Dedifferentiated amniotic fluid mesenchymal stem cell (primary cell): ENCODE measurements at regions not wholly inside any gene's neighbourhood (a gene's known extent, or its start where the extent isn't known, plus 50 kb on each side); places are given as distances from the start of the nearest gene placed in this dataset.
A peak's percentile ranks its signal among the peaks of the same experiment; 100 is the strongest.

Experiments
- DNase-seq: peaks from one replicate; pipeline ENCODE4 v3.0.0-alpha.2; 2016; ENCODE audit errors: extremely low spot score

DNA sequence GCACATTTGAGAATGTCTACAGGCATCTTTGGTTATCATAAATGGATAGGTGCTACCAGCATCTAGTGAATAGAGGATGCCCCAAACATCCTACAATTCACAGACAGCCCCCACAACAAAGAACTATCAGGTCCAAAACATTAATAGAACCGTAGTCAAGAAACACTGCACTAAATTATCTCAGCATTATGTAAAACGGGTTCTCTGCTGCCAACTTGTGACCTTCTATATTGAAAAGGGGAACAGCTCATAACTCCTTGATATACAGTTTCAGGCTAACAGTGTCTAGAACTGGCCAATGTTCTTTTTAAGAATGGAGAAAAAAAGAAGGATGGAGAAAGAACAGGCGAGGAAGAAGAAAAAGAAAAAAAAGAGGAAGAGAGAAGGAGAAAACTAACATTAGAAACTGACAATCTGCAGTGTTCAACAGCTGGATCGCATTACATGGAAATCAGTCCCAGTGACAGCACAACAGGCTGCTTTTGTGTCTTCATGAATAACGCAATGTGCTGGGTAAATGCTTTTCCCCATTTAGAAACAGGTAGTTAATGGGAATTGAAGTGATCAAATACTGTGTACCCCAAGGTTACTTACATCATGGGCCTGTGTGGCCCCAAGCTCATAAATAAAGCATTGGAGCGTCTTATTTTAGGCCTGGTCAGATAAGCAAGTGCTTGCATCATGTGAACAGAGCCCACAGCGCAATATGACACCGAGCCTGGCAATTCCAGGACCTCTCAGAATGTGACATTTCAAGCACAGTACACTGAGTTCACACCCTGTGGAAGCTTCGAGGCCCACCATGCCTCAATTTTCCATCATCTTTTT is 339.5 kb downstream of the DHX15 start:
- DNase-seq, result no peak

DNA sequence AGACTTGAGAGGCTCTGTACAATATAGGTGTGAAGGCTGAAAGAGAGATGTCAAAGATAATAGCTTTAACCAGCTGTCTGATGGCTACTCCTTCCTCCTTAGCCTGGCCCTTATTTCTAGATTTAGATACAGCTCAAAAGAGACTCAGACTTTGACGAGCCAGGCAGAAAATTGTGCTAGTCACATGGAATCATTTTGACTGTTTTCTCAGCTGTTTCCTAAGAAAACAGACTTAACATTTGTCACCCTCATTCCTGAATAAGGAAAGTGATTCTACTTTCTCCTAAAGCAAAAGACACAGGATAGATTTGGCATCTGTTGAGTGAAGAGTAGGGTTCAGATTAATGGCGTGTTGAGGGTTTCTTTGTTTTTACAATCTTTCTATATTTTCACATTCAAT is 340.7 kb downstream of the DHX15 start:
- DNase-seq, result no peak

DNA sequence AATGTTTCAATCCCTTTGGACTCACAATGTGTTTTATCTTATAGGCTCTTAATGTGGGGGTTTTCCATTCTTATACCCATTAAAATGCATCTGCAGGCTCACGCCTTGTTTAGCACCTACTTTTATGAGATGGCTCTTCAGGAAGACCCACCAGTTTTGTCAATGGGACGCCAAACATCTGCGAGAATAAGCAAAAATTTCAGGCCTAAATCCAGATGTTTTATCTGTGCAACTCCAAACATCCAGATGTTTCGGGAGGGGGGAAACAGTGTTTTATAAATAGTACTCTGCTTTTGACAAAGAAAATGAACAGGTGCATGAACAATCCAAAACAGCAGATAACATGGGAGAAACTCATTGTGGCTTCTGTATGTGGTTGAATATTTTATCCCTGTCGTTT is 342.8 kb downstream of the DHX15 start:
- DNase-seq, result no peak

DNA sequence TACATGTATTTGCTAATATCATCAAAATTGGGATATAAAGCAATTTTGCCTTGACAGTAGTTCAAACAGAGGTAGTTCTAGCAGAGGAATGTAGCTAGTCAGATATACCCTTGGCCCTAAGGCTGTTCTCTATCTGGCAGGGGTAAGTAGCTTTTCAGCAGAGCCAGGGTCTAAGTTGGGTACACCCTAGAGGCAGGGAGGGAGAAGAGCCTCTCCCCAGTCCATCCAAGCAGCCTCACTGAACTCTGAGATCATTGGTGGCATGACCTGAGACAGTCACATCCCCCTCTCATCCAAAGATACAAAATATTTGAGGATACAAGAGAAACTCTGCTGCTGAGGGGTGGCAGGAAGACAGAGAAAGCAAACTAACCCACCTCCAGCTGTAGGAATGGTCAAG is 343.7 kb downstream of the DHX15 start:
- no peak for DNase-seq

DNA sequence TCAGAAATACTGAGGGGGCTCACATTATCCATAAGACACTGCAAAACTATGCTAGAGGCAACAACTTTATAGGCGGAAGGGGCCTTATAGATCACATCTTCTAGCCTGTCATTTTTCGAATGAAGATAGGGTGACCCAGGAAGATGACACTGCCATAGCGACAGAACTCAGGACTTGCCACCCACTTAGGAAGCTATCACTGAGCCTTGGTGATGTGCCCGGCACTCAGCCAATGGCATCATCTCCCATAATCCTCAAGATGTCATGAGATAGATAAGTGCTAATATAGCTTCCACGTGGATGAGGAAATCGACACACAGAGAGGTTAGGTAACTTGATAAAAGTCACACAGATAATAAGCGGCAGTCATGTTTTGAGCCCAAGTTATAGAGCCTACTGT is 346.6 kb downstream of the DHX15 start:
- no peak for DNase-seq

DNA sequence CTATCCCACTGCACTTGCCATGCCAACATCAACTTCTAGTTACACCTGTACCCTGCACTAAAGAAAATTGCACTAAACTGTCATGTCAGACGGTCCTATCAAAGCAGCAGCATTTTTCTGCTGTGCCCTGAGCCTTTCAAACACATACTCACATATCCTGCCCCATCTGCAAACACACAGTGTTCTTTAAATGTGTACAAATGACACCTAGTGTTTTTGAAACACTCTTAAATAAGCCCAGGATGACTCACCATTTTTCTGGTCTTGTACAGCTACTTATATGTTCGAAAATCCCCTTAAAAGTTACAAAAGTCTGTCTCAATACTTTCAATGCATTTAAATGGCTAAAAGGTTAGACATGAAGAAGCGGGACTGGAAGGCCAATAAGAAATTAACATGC is 346.7 kb upstream of the PPARGC1A start:
- no peak for DNase-seq

DNA sequence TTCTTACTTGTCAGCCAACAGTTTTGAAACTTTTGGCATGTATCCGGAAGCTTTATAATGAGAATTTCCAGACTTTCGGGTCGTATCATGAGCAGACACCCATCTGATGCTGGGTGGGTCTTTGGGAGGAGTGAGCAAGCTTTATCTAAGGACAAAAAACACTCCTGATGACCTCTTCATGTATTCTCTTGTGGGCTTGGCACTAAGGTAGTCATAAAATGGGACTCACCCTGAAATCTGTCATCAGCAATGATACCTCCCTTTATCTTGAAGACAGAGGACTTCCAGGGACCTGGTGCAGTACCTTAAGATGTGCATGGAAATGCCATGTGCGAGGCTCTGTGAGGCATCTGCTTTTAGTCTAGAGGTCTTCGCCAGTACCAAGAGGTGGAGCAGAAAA is 346.3 kb upstream of the PPARGC1A start:
- no peak for DNase-seq

DNA sequence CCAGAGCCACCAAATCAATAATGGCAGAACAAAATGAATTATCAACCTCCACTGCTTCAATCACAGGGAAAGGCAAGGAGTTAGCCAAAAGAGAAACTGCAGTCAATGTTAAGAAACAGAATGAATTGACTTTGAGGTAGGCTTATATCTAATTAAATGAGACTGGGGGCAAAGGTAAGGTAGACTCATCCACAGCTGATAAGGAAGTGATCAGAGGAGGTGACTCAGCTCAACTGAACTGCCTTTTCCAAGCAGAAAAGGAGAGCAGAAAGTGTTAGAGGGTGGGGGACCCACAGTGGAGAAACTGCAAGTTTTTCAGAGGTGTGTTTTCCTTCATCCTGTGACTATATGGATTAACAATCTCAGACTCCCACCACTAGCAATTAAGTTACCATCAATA is 345.8 kb upstream of the PPARGC1A start:
- no peak for DNase-seq

DNA sequence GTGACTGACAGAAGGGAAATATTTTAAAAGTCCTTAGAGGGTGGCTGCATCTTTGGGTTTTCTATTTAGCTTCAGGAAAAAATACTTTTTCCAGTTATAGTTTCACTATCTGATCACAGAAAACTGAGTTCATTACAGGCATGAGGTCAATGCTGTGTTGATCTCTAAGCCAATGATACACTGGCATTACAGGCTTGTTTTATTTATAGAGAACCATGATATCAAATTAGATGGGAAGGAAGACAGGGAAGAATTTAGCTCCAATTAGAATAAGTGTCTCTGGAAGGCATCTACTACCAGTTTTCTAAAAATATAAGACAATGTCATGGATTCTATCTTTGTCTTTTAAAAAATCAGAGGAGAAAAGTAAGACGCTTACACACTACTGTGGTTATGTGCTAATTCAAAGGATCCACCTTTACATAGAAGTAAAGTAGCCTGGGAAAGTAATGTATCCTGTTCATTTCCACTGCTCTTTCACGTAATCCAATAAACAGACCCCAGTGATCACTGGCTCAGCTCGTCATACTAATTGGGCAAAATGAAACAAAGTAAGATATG is 344.5 kb upstream of the PPARGC1A start:
- DNase-seq, result no peak

DNA sequence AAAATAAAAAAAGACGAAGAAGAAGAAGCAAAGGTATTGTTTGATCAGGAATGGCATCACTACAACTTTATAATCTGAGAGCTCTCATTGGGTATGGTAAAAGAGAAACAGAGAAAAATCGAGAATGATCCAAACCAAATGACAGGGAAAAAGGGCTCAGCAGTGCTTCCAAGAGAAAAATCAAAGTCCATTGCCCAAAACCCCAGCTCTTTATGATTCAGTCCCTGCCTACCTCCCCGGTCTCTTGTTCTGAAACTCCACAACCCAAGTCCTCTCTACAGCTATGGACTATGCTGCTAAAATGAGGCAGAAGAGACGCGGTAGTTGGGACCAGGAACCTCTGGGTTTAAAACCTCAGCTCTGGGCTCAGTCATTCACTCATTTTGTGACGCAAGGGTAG is 341.1 kb upstream of the PPARGC1A start:
- no peak for DNase-seq

DNA sequence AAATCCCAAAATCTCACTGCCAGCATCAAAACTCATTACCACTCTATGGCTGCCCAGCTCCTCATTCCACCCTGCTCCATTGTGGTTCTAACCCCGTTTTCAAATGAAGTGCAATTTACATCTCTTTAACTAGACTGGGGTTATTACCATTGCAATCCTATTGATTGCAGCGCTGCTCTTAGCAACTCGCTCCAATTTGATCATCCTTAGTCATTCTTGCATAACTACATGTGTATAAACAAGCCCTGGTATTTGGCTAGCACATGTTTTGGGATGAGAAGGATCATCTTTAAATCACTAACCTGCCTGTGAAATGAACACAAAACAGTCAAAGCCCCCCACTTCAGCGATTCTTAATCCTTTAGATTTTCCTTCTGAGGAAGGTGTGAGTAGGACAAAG is 340.1 kb upstream of the PPARGC1A start:
- no peak for DNase-seq

DNA sequence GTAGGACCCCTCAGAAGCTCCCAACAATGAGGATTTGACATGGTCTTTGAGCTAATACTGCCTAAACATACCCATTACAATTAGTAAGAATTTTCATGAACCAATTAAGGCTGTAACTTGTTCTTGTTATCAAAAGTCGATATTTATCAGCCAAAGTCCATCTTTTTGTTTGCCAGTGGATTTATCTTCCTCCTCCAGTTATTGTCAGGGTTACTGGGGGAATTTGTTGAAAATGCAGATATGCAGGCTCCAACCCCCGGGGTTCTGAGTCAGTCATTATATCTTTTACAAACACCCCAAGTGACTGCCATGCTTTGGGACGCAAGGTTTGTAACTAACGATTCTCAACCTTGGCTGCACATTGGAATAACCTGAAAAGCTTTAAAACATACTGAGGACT is 338.8 kb upstream of the PPARGC1A start:
- DNase-seq, result no peak

DNA sequence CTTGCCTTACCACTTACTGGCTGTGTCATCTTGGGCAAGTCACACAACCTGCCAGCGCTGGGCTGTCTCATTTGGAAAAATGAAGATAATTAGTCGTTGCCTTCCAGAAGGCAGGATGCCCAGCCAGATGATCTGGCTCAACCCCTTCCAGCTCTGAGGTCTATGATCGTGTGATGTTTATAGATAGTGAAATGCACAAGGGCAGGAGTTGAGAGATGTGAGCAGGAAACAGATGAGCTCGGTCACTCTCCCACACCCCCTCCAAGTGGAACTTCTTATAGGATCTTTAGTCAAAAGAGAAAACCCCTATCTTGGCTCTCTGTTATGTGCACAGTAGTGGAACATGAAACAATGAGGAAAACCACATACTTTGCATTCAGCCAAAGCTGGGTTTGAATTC is 336.8 kb upstream of the PPARGC1A start:
- DNase-seq, result no peak

DNA sequence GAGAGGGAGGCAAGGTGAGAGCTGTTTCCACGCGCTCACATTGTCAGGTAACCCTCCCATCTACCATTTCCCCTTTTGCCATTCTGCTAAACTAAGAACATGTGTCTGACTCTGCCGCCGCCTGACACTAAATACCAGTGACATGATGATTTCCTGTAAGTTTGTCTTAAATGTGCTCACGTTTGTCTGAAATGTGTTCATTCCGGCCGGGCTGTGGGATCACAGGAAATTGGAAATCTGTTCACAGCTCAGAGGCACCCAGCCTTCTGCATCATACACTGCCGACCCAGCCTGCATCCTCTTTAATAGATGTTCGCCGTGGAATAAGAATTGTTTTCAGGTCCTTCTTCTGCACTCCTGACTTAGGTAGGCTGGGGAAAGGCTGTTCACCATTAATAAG is 336.2 kb upstream of the PPARGC1A start:
- DNase-seq, result no peak

DNA sequence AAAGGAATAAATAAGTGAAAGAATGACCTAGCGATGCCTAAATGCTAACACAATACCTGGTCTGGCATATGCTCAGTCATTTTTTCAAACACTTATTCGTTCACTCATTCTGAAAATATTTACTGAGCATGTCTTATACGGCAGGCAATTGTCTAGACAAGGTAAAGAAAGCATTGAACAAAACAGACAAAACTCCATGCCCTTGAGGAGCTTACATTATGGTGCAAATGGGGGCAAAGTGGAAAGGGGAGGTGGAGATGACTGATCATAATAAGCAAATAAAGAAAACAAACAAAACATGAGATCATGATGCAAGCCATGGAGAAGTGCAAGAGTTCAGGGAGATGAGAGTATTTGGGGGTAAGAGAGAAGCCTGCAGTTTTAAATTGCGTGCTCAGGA is 334.6 kb upstream of the PPARGC1A start:
- no peak for DNase-seq

DNA sequence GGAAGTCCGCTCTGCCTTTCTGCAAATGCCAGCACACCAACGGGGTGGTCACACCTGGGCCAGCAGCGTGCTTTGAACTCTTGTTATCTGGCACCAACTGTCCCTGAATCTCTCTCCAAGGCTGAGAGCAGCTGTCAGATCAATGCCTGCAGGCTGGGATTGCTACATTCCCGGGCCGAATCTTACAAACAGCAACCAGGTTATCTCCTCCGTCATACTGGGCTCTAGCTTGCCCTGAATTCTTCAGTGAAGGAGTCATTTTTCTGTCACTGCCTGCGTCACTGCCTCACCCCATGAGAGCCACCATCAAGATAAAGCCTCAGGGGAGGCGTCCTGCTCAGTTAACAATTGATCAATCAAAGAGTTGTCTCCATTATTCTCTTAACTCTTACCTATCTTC is 329.4 kb upstream of the PPARGC1A start:
- no peak for DNase-seq

DNA sequence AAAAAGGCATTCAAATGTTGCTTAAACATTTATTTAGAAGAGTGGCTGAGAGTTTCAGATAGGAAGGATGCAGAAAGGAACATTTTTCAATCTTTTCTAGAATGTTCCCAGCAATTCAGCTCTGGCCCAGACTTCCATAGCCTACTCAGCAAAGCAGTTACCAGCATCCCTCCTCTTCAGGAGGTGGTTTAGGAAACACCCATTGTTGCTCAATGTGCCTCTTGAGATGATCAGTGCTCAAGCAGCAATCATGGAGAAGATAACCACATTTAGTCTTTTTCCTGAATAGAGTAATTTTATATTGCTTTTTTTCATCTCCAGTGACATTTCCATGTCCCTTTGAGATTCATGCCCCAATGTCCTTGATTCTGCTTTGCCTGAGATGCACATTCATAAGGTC is 328.7 kb upstream of the PPARGC1A start:
- no peak for DNase-seq

DNA sequence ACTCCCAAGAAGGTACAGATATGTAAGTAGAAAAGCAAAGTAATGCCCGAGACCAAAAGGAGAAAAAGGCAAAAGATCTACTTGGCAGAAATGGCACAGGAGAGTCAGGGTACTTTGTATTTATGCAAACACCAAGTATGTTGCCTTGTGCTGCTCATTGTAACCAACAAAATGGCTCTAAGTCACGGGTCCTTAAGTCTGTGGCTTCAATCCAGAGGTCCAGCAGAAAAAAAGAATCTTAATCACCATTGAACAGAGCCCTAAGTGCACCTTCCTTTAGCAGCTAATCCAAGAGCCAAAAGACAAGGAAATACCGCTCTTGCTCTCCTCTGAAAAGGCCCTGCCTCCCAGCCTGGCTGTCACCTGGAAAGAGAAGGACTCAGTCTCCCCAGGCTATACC is 324.9 kb upstream of the PPARGC1A start:
- DNase-seq, result no peak

DNA sequence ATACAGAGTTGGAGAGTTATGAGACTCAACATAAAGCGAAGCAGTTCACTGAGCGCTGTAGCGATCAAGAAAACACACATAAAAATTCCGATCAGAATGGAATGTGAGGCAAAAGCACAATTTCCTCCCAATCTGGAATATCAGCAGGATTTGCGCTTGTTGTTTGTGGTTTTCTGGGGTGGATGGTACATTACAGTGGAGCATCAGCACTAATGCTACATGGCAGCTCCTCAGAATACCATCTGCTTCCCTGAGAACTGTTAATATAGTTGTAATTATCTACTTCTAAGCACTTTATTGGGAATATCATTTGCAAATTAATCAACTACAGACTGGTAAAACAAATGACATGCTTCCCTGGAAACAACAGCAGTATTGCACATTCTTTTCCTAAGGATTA is 324.1 kb upstream of the PPARGC1A start:
- no peak for DNase-seq

DNA sequence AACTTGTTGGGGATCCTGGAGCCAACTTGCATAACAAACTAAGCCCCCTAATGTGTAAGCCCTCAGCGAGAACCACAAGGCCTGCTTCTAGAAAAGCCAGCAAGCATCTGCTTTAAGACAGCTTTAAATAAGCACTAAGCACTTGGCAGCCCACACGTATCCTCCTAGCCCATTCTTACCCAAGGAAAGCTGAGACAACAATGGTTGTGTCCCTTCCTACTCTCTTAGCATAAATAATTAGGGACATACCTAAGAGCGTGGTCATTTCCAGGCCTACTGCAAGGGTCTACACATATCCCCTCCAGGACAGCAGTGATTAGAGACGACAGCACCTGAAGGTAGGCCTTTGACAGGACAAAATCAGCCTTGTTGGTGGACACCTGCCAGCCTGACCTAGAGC is 322.8 kb upstream of the PPARGC1A start:
- no peak for DNase-seq

DNA sequence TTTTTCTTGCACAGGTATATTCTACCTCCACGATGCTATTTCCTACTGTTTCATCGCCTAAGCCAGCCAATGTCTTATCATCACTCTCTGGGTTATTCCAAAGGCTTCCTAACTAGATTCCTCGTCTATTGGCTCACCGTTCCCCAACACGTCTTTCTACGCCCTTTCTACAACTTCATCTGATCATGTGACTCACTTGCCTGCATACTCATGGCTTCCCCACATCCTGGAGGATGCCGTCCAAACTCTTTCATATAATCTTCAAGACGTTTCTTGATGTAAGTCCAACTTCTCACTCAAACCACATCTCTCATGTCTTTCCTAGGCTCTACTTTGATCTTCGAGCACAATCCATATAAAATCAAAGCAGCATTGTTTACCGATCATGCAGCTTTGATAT is 322.0 kb upstream of the PPARGC1A start:
- DNase-seq, result no peak

DNA sequence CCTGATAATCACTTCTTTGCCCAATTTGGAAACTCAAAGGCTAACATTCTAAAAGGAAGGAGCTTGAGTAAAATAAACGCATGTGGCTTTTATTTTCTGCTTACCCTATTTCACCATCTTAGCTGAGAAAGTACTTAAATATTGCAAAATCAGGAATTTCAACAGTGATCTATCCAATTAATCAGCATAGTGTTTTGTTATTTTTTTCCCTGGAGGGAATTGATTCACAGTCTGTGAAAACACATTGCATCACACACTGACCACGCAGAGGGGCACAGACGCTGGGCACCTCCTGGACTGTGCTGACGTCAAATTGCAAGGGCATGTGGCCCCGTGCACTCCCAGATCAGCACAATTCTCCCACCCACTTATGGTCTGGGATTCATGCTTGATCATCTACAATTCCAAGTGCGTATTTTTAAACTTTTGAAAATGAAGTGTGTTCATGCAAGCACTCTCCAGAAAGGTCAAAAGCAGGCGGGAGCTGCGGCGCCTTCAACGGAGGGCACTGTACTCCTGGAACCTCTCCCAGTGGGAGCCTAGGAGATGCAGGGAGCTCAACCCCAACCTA is 320.6 kb upstream of the PPARGC1A start:
- peak; percentile 33 for DNase-seq

DNA sequence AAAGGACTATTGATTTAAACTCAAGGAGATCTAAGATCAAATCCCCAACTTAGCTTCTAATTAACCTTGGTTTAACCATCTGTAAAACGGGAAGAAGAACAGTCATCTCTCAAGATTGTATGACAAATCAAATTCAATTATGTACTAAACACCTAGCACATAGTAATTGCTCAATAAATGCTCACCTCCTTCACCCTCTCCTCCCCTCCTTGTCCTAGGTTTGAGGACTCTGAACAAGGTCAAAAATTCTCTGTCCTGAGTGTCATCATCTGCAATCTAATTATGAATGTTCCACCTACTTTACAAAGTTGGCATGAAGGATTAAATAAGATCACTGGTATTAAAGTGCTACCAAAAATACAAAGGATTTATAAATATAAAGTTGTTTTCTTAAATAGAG is 320.1 kb upstream of the PPARGC1A start:
- no peak for DNase-seq

DNA sequence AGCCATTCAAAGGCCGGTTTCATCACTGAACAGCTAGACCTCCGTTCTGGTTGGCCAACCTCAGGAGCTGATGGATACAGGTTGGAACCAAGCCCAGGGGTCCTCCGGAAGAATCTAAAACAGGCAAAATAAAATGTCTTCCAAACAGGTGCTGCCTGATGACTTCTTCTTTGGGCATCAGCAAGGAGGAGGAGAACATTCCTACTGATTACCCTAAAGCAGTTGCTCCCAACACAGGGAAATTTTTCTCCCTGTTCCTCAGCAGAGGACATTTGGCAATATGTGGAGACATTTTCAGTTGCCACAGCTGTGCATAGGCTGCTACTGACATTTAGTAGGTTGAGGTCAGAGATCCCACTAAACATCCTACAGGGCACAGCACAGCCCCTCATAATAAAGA is 319.3 kb upstream of the PPARGC1A start:
- DNase-seq, result no peak
